Hematopoietic multipotent progenitor cell treated with erythropoietin and hydrocortisone succinate and interleukin-3 and kit ligand, for 17 days (in vitro differentiated cells): ENCODE measurements at regions not wholly inside any gene's neighbourhood (a gene's known extent, or its start where the extent isn't known, plus 50 kb on each side); places are given as distances from the start of the nearest gene placed in this dataset.

ENCODE experiments used
- DNase-seq: peaks from one replicate; pipeline ENCODE4 v3.0.0-alpha.2; 2015; ENCODE audit warnings: low spot score

DNA sequence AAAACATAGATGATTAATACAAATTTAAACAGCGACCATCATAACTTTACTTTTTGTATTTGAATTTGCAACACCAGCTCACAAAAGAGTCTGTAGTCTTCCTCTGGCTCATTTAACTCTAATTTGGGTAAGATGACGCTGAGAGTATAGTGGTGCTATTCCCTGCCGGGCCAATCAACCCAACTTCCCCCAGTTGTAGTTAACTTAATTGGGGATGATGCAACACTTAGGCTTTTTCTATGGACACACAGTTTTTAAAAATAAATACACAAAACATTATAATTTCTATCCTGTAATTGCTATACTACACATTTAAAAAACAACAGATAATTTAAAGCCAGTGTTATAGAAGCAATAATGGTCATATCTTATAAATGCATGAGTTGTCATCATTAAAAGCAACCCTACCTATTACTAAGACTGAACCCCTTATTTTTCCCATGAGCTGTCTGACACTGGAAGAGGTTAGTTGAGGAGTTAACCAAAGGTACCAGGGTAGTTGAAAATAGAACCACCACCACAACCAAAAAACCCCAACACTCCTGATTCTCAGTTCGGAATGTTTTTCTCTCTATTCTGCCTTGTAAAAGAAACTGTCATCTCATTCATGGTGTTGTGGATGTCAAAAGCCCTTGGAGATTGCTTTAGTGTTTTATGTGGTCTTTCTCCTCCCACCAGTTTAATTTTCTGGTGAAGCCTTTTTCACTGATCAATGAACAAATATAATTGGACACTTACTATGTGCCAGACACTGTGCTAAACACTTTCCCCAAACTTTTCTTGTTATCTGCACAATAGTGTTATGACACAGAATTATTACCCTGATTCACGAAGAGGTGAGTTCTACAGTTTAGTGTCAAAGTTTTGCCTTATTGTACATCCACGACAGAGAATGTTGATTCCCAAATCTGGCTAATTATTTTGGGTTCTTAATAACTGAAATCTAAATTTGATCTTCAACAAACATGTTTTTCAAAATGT lies 61.5 kb upstream of the RAPGEF2 start:
- peak; percentile 75 for DNase-seq

DNA sequence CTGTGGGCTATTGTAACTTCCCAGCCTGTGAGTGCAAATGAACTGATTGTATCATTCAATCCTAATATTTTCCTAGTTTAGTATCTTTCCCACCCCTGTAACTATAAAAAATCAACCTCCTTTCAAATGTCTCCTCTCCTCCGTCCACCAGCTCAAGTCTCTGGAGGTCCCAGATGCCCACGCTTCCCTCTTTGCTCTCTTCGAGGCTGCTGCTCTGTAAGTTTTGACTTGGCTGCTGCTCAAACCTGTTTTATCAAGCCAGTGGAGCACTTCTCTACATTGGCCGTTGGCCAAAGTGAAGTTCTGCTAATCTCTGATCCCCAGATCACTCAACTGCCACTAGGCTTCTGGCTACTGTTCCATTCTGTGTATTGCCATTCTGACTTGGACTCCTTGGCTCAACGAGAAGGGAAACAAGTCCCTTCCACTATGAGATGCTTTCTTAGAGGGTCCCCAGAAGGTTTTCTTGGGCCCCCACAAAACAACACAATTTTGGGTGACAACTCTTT lies 60.7 kb upstream of the RAPGEF2 start:
- DNase-seq = peak; percentile 98

DNA sequence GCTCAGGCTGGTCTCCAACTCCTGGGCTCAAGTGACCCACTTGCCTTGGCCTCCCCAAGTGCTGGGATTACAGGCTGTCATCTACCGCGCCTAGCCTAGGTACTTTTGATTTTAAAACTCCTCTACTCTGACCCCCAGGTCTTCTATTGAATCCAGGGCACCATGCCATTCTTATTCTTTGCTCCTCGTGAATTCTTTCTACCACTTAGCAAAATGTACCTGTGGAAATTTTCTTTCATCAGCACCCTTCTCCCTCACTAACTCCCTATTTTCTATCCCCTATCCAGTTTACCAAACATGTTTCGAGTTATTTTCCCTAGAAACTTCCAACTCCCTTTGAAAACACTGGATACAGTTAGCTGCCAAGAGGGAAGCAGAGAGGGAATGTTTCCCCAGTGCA lies 60.0 kb upstream of the RAPGEF2 start:
- peak; percentile 51 for DNase-seq

- DNase-seq = no peak
Measured at GRCh38 chr4:159043861-159044260, 59.0 kb upstream of the RAPGEF2 start.

DNA sequence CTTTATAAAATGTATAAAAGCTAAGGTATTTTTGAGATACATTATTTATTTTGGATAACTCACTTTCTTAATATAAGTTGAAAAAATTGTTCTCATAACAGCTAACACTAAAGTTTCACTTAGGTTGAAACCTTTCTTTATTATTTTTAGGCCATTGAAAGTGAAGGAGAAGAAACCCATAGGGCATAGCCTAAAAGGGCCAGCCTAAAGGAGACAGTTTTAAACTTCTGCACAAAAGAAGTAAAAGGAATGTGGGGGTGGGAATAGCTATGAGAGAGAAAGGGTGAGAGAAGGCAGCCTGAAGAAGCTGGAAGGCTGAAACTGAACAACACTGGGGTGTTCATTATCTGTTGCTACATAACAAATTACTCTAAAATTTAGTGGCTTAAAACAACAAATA lies 57.6 kb upstream of the RAPGEF2 start:
- no peak for DNase-seq

DNA sequence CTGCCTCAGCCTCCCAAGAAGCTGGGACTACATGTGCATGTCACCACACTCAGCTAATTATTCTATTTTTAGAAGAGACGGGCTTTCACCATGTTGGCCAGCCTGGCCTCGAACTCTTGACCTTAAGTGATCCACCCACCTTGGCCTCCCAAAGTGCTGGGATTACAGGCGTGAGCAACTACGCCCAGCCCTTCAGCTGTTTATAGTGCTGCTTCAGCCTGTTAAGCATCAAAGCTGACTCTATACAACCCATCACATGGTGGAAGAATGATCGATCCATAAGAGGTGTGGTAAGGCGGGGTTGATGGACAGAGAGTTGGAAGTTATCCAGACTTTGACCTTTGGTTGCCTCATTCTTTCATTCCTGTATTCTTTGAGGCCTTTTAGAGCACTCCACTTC lies 56.2 kb upstream of the RAPGEF2 start:
- DNase-seq = no peak

- DNase-seq = peak; percentile 48
Measured at GRCh38 chr4:159047478-159048165, 55.3 kb upstream of the RAPGEF2 start.

DNA sequence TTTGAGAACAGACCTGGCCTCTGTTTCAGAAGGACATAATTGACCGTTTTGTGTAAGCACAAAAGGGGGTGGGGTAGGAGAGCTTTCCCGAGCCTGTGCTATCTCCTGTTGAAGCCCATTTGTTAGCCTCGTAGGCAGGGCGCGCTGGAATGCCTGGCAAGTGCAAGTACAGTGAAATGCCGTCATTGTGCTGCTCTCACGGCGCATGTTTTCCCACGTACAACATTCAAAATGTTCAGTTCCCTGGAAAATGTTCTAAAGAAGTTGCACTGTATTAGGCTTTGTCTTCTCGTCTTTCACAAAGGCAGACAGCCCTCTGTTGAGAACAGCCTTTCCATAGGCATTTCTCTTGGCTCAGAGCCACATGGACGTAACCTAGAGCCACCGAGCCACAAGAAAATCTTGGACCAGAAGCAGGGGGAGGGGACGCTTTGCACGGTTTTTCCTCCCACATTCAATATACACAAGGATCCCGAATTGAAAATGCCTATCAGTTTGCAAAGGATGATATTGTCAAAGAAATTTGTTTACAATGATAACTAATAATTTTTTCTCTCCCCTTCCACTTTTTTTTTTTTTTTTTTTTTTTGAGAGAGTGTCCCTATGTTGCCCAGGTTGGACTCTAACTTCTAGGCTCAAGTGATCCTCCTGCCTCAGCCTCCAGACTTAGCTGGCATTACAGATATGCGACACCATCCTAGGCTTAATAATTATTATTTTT lies 54.6 kb upstream of the RAPGEF2 start:
- DNase-seq = no peak

DNA sequence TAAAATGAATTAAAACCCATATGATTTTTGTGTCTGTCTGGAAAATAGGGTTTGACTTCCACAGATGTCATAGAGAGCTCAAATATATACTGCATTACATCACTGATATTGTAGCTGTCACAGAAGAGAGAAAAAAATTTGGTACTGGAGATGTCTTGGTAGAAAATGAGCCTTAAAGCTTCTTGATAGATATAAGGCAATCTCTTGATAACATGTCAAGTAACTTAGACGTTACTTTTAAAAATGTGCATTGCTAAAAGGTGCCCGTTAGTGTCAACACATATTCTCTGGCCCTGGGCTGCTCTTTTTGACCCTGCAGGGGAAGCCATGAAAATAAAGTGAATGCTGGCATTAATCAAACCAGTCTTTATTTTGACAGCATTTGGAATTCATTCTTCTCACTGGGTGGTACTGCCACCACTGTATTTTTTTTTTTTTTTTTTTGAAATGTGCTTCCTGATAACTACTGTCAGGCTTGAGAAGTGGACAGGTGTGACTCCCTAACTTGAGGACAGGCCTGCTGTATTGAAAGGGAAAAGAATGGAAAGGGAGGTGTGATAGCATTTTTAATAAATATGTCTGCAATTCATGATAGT lies 53.0 kb upstream of the RAPGEF2 start:
- no peak for DNase-seq

GRCh38 chr4:159051245-159052071 lies 51.4 kb upstream of the RAPGEF2 start:
- DNase-seq = no peak

GRCh38 chr4:159052315-159052714 lies 50.6 kb upstream of the RAPGEF2 start:
- no peak for DNase-seq
